ENCODE measurements at regions not wholly inside any gene's neighbourhood (a gene's known extent, or its start where the extent isn't known, plus 50 kb on each side); places are given as distances from the start of the nearest gene placed in this dataset.
"Not testable (repeated sequence)": the region's sequence is repeated elsewhere in the genome, so short reads cannot be mapped to it uniquely, and the experiment has no call there.

DNA sequence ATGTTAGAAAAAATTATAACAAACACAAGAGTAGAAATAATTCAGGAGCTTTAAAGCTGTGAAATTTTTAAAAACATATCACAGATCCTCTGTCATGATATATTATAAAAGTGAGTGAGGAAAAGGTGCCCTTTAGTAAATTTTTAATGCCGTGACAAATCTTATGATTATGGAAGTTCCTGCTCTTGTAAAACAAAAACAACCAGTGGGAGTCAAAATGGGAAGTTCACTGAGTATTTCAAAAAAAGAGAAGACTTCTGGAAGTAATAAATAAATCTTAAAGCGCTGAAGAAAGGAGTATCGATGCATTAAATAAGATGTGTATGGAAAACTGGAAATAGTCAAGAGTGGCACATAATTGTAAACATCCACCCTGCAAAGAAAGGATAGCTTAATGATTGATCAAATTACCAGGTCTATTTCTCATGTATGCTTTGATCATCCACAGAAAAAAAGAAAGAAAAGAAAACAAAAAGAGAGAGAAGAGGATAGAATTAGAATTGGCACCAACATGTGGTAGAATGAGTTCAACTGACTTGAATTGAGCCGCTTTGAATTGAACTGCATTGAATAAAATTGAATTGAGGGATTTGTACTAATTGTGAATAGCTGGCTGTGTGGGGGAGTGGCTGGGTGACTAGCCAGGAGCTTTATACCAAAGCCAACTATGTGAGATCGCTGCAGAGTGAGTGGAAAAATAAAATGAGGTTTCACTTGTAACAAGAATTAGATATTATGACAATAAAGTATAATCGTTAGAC lies 647.6 kb upstream of the SPRY2 start:
- DNase-seq = no peak

GRCh38 chr13:80979035-80979641 lies 638.2 kb upstream of the SPRY2 start:
- peak; percentile 32 for DNase-seq

GRCh38 chr13:80977168-80977567 lies 636.2 kb upstream of the SPRY2 start:
- DNase-seq = no peak

- no peak for DNase-seq
Measured at GRCh38 chr13:80975903-80976302, 635.0 kb upstream of the SPRY2 start.

DNA sequence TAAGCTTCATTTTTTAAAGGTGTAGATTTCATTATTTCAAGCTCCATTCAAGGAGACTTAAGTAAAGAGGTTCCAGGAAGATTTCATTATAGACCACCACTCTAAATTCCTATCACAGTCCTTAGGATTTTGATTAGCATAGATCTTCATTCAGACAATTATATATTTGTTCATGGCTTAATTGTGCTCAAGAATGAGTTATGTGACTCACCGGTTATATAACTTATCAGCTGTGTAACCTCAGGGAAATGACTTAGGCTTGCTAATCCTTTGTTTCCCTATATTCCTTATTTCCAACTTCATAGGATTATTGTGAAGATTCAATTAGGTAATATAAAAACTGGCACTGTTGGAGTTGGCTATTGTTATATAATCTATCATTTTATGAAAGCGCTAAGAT lies 632.8 kb upstream of the SPRY2 start:
- no peak for DNase-seq

- DNase-seq = no peak
Measured at GRCh38 chr13:80972857-80973478, 632.0 kb upstream of the SPRY2 start.

- DNase-seq = no peak
Measured at GRCh38 chr13:80965097-80965496, 624.2 kb upstream of the SPRY2 start.

DNA sequence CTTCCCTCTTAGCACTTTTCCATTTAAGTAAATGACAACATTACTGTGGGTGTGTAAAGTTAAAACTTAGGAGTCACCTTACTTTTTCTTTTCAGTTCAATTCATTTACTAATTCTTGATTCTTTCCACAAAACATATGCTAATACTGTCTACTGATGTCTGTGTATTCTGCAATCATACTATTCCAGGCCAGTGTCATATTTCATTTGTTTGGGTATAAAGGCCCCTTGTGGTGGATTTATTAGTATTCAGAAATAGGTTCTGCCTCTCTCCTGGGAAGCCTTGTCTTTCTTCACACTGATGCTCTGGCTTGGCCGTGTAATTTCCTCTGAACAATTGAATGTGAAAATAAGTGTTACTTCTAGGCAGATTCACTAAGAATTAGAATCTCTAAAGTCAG lies 621.9 kb upstream of the SPRY2 start:
- DNase-seq = no peak

DNA sequence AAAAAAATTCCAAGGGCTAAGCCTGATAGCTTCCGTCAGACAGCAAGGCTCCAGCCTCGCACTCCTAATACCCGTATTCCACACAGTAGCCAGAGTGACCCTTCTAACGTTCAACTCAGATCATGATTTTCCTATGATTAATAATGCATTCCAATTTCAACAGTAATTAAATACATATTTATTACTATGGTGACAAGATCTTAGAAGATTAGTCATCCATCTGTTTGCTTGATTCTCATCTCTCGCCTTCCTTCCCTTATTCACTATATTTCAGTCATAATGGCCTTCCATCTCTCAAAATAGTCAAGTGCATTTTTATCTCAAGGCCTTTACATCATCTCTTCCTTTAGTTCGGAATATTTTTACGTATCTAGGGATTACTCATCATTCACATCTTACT lies 621.2 kb upstream of the SPRY2 start:
- DNase-seq = no peak

- DNase-seq = no peak
Measured at GRCh38 chr13:80957019-80957655, 616.2 kb upstream of the SPRY2 start.

DNA sequence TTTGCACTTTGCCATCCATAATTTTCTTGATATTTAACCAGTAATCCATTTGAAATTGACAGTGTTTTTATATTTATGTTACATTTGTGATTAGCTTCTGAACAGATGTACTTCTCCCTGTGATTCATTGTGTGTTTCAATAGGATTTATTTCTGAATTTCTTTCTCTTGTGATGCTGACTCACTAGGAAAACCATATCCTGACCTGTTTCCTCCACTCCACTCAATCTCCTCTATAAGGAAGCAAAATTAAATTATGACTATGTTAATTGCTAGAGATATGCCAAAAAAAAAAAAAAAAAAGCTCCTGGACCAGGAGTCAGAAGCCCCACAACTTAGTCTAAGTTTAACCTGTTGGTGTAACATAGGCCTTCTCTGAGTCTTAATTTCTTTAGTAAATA lies 614.6 kb upstream of the SPRY2 start:
- DNase-seq = no peak

DNA sequence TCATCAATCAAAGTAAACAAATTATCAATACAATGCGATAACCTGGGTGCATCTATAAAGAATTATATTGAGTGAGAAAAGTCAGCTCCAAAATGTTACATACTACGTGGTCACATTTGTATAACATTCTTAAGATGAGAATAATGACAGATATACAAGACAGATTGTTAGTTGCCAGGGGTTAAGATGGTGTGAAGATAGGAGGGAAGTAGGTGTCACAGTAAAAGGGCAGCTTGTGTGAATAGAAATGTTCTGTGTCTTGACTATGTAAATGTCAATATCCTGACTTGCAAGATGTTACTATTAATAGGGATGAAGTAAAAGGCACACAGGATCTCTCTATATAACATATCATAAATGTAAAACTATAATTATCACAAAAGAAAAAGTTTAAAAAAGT lies 611.2 kb upstream of the SPRY2 start:
- no peak for DNase-seq

- no peak for DNase-seq
Measured at GRCh38 chr13:80946008-80946802, 605.3 kb upstream of the SPRY2 start.

GRCh38 chr13:80945328-80945727 lies 604.4 kb upstream of the SPRY2 start:
- no peak for DNase-seq

DNA sequence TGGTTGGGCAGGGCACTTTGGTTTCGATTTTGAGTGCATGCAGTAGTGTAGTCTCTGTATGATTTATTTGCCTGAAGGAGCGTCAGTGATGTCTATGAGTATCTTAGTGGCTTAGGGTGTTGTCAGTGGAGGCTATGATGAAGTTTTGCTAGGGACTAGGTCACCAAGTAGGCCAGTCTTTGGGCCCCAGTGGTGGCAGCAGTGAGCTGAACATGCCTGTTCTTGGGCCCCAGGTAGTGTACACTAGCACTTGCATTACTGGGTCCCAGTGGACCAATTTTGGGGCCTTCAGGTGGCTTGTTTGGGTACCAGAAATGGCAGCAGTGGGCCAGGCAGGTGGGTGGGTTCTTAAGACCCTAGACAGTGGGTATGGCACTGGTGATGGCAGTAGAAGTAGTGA lies 598.7 kb upstream of the SPRY2 start:
- DNase-seq = no peak

DNA sequence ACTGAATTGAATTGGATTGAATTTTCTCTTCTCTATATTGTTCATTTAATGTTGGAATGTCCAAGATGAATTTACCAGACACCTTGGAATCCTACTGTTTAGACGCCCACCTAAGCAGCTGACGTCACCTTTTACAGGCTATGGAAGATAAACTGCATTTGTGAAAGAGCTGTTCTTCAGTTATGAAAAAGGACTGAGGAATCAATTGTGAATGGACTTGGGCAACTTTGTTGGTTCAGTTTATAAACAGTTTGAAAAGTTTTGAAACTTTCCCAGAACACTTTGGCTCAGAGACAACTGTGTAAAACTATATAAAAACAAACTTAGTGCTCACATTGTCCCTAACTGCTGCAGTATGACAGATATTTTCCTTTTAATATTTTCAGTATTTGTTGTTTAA lies 590.8 kb upstream of the SPRY2 start:
- no peak for DNase-seq

DNA sequence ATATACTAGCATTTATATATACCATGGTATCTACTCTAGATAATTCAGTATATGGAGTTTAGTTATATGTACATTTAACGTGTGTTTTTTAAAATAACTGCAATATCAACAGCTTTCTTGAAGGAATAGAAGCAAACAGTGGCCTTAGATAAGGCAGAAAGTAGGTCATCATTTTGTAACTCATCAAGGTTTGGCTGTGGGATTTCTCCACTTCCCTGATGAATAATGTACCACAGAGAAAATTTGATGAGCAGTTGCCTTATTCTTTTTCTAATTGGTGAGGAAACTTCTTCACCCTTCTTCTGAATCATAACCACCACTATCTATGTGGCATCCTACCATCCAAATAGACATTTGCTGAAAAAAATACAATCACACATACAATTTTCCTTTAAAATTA lies 590.2 kb upstream of the SPRY2 start:
- DNase-seq = no peak

DNA sequence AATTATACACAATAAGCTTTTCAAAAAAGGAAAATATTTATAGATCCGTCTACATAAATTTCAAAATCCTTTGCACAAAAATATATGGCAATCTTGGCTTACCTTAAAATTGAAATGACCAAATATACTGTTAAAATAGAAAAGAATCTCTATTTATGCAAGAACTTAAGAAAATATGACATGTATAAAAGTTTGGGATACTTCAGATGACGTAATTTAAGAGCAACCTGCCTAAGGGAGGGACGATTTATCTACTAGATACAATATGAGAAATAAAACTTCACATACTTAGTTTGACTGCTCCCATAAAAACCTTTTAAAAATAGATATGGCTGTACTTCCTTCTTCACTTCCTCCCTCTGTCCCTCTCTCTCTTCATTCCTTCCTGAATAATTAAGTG lies 587.3 kb upstream of the SPRY2 start:
- no peak for DNase-seq

DNA sequence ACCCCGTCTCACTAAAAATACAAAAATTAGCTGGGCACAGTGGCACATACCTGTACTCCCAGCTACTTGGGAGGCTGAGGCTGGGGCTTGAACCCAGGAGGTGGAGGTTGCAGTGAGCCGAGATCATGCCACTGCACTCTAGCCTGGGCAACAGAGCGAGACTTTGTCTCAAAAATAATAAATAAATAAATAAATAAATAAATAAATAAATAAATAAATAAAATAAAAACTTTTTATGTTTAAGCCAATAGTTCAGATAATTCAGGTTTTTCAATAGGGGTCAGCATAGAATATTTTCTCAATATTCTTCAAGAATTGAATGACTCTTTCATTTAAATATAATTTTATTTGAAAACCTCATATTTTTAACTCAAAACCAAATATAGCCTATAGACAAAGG lies 585.1 kb upstream of the SPRY2 start:
- DNase-seq = not testable (repeated sequence)

DNA sequence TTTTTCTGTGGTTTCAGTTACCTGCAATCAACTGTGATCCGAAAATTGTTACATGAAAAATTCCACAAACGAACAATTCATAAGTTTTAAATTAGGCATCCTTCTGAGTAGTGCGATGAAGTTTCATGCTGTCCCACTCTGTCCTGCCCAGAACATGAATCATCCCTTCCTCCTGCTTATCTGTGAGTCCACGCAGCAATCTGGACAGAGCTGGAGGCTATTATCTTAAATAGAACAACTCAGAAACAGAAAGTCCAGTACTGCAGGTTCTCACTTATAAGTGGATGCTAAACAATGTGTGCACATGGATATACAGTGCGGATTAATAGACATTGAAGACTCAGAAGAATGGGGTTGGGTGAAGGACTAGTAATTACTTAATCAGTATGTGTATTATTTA lies 583.7 kb upstream of the SPRY2 start:
- DNase-seq = no peak

- DNase-seq = no peak
Measured at GRCh38 chr13:80923907-80924306, 583.0 kb upstream of the SPRY2 start.

GRCh38 chr13:80921971-80922370 lies 581.0 kb upstream of the SPRY2 start:
- no peak for DNase-seq

DNA sequence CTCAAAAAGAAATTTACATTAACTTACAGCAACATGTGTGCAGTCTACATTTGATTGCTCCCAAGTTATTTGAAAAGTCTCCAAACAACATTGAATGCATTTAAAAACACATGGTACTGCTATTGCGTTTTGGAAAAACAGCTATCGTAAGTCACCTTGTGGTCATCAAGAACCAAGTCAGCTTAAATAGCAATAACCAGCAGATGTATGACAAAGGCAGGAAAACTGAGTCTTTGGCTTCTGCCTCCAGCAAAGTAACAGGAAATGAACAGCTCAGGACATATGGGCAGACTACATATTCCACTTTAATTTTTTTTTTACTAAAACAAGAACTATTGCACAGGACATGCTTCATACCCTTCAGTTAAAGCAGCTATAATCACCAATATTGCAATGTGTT lies 580.6 kb upstream of the SPRY2 start:
- DNase-seq = no peak

All from hindlimb muscle (tissue), 1 donor.